ENCODE measurements at regions not wholly inside any gene's neighbourhood (a gene's known extent, or its start where the extent isn't known, plus 50 kb on each side); places are given as distances from the start of the nearest gene placed in this dataset.

GRCh38 chr1:81032374-81032773 is 768.4 kb upstream of the ADGRL2 start:
- ATAC-seq (no peak), DNase-seq (no peak)
- intact Hi-C loops (cut with DNase I, micrococcal nuclease): no loop called here

GRCh38 chr1:81030441-81030840 is 770.3 kb upstream of the ADGRL2 start:
- no peak for ATAC-seq
- intact Hi-C loops (cut with DNase I, micrococcal nuclease): no loop called here
- DNase-seq: no peak

- ATAC-seq (no peak), DNase-seq (no peak)
- intact Hi-C loops (cut with DNase I, micrococcal nuclease): no loop called here
These were observed 771.5 kb upstream of the ADGRL2 start for GRCh38 chr1:81029266-81029665.

GRCh38 chr1:81023187-81023724 is 777.5 kb upstream of the ADGRL2 start:
- DNase-seq (no peak), ATAC-seq (no peak)
- intact Hi-C loops (cut with DNase I, micrococcal nuclease): no loop called here

GRCh38 chr1:81021134-81021533 is 779.6 kb upstream of the ADGRL2 start:
- no peak for ATAC-seq
- no peak for DNase-seq
- intact Hi-C loops (cut with DNase I, micrococcal nuclease): no loop called here

GRCh38 chr1:81020506-81020905 is 780.2 kb upstream of the ADGRL2 start:
- intact Hi-C loops (cut with DNase I, micrococcal nuclease): no loop called here
- DNase-seq (no peak), ATAC-seq (no peak)

GRCh38 chr1:81010126-81010525 is 790.6 kb upstream of the ADGRL2 start:
- DNase-seq (no peak), ATAC-seq (no peak)
- intact Hi-C loops (cut with DNase I, micrococcal nuclease): no loop called here

- intact Hi-C loops (cut with DNase I, micrococcal nuclease): no loop called here
- DNase-seq (no peak), ATAC-seq (no peak)
These were observed 792.4 kb upstream of the ADGRL2 start for GRCh38 chr1:81008293-81008692.

GRCh38 chr1:81007024-81007423 is 793.7 kb upstream of the ADGRL2 start:
- DNase-seq: no peak
- no peak for ATAC-seq
- intact Hi-C loops (cut with DNase I, micrococcal nuclease): no loop called here

GRCh38 chr1:81006502-81006901 is 794.2 kb upstream of the ADGRL2 start:
- ATAC-seq (no peak), DNase-seq (no peak)
- intact Hi-C loops (cut with DNase I, micrococcal nuclease): no loop called here

GRCh38 chr1:81004011-81004410 is 796.7 kb upstream of the ADGRL2 start:
- no peak for ATAC-seq
- no peak for DNase-seq
- intact Hi-C loops (cut with DNase I, micrococcal nuclease): no loop called here

GRCh38 chr1:80994934-80995333 is 805.8 kb upstream of the ADGRL2 start:
- intact Hi-C loops (cut with DNase I, micrococcal nuclease): no loop called here
- DNase-seq (no peak), ATAC-seq (no peak)

- DNase-seq: no peak
- ATAC-seq: no peak
- intact Hi-C loops (cut with DNase I, micrococcal nuclease): no loop called here
These were observed 806.7 kb upstream of the ADGRL2 start for GRCh38 chr1:80994038-80994437.

GRCh38 chr1:80993154-80993980 is 807.4 kb upstream of the ADGRL2 start:
- no peak for ATAC-seq
- no peak for DNase-seq
- intact Hi-C loops (cut with DNase I, micrococcal nuclease): no loop called here

GRCh38 chr1:80989455-80989854 is 811.3 kb upstream of the ADGRL2 start:
- no peak for DNase-seq
- intact Hi-C loops (cut with DNase I, micrococcal nuclease): no loop called here
- ATAC-seq: no peak

- intact Hi-C loops (cut with DNase I, micrococcal nuclease): no loop called here
- ATAC-seq: no peak
- DNase-seq: no peak
These were observed 811.8 kb upstream of the ADGRL2 start for GRCh38 chr1:80988926-80989325.

GRCh38 chr1:80987824-80988223 is 812.9 kb upstream of the ADGRL2 start:
- DNase-seq (no peak), ATAC-seq (no peak)
- intact Hi-C loops (cut with DNase I, micrococcal nuclease): no loop called here

- intact Hi-C loops (cut with DNase I, micrococcal nuclease): no loop called here
- DNase-seq (no peak), ATAC-seq (no peak)
These were observed 813.6 kb upstream of the ADGRL2 start for GRCh38 chr1:80987106-80987505.

GRCh38 chr1:80982831-80983230 is 817.9 kb upstream of the ADGRL2 start:
- intact Hi-C loops (cut with DNase I, micrococcal nuclease): no loop called here
- ATAC-seq: no peak
- no peak for DNase-seq

- intact Hi-C loops (cut with DNase I, micrococcal nuclease): no loop called here
- ATAC-seq: no peak
These were observed 827.6 kb upstream of the ADGRL2 start for GRCh38 chr1:80973101-80973500.

GRCh38 chr1:80966266-80966665 is 834.5 kb upstream of the ADGRL2 start:
- intact Hi-C loops (cut with DNase I, micrococcal nuclease): no loop called here
- no peak for ATAC-seq
- DNase-seq: no peak

More at GRCh38 chr1:80973101-80973500, 827.6 kb upstream of the ADGRL2 start:
- DNase-seq: no peak

Data from left colon (tissue), 2 donors.